DMS 273 (cell line): ENCODE measurements at regions not wholly inside any gene's neighbourhood (a gene's known extent, or its start where the extent isn't known, plus 50 kb on each side); places are given as distances from the start of the nearest gene placed in this dataset.
"Not testable (repeated sequence)": the region's sequence is repeated elsewhere in the genome, so short reads cannot be mapped to it uniquely, and the experiment has no call there.

Source experiments
- DNase-seq: peaks from one replicate; lab custom pipeline; 2025; ENCODE audit not compliant: unreplicated experiment; lab: John Stamatoyannopoulos, UW

DNA sequence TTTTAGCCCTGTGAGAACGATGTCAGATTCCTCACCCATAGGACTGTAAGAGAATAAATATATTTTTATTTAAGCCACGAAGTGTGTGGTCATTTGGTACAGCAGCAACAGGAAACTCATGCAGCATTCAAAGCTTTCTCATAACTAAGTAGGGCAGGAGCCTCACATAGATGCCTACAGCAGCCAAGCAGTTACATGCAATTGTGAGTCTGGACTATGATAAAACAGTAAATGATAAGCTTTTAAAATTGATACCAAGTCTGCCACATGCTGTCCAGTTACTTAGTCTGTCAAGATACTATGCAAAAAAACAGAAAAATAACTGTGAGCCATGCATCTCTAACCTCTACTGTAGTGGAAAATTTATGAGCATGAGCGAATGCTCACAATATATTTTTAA is 359.6 kb downstream of the HS3ST1 start:
- DNase-seq: peak; percentile 16

DNA sequence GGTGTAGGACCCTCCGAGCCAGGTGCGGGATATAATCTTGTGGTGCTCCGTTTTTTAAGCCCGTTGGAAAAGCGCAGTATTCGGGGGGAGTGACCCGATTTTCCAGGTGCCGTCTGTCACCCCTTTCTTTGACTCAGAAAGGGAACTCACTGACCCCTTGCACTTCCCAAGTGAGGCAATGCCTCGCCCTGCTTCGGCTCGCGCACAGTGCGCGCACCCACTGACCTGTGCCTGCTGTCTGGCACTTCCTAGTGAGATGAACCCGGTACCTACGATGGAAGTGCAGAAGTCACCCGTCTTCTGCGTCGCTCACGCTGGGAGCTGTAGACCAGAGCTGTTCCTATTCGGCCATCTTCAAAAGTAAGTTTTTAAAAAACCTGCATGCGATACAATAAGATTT is 362.1 kb downstream of the HS3ST1 start:
- DNase-seq: not testable (repeated sequence)

- not testable (repeated sequence) for DNase-seq
These were observed 368.1 kb downstream of the HS3ST1 start for GRCh38 chr4:11060637-11061036.

DNA sequence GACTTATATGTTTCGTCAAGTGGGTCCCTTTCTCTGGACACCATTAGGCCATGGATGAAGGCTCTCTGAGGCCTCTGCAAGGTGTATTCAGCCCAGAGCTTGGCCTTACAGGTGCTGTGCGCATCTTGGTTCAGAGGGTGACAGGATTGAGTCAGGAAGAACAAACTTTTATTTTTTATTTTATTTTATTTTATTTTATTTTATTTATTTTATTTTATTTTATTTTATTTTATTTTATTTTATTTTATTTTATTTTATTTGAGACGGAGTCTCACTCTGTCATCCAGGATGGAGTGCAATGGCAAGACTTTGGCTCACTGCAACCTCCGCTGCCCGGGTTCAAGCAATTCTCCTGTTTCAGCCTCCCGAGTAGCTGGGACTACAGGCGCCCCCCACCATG is 370.4 kb upstream of the CLNK start:
- DNase-seq: not testable (repeated sequence)

- DNase-seq: peak; percentile 3
These were observed 369.1 kb upstream of the CLNK start for GRCh38 chr4:11053601-11054220.

DNA sequence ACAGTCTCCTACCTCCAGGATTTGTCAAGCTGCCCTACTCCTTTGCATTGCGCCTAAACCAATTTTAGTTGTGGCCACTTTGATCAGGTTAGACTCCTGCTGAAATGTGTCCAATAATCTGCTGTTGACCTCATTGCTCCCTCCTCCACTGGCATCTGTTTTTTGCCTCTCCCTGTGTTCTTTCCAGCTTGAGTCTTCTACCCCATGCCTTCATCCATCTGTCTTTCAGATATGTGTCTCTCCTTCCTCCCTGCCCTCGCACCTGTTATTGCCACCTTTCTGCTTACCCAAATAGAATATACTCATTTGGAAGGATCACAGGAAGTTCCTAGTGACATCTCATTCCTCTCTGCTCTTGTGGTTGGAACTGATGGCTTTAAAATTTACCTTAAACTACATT is 366.6 kb upstream of the CLNK start:
- DNase-seq: peak; percentile 82

DNA sequence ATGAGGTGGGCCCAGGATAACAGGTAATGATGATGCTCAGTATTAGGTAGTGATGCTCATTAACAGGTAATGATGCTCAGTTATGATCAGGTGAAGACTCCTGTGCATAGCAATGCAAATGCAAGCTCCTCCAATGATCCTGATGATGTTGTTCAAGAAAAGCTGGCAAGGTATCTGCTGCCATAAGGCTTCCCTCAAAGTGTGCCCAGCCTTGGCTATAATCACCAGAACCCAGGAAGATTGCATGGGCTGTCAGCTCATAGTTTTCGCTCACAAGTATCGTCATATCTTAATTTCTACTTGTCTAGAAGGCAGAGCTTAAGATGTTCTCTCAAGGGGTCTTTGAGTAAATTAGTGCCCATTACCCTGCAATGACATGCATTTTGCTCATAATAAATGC is 366.2 kb upstream of the CLNK start:
- peak; percentile 55 for DNase-seq

GRCh38 chr4:11049001-11049400 is 364.4 kb upstream of the CLNK start:
- peak; percentile 84 for DNase-seq

DNA sequence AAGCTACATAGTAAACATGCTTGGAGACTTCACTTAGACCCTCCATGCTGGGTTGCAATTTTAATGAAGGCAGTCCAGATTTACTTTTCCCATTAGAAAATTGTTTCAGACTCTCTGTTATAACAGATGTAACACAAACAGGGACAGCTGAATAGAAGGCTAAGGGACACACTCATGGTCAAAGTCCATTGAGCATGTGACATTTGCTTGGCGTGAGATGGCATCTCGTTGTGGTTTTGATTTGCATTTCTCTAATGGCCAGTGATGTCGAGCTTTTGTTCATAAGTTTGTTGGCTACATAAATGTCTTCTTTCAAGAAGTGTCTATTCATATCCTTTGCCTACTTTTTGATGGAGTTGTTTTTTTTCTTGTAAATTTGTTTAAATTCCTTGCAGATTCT is 358.2 kb upstream of the CLNK start:
- DNase-seq: no peak

GRCh38 chr4:11039634-11040131 is 355.1 kb upstream of the CLNK start:
- no peak for DNase-seq

- DNase-seq: no peak
These were observed 354.4 kb upstream of the CLNK start for GRCh38 chr4:11038926-11039325.

DNA sequence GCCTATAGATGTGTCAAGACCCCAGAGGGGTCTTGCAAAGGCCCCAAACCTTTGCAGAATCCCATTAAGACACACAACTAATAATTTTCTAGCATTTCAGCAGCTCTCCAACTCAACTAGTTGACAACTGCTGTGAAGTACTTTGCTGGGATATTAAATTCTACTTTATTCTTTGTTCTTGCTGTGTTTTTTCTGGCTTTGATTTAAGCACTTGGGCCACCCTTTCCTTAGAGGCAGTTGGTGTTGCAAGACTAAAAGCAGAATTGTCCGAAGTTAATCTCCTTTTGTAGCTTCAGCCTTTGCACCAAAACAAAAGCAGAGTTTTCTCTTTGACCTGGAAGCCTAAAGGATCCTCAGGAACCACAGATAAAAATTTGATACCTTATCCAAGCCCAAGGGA is 353.1 kb upstream of the CLNK start:
- no peak for DNase-seq

DNA sequence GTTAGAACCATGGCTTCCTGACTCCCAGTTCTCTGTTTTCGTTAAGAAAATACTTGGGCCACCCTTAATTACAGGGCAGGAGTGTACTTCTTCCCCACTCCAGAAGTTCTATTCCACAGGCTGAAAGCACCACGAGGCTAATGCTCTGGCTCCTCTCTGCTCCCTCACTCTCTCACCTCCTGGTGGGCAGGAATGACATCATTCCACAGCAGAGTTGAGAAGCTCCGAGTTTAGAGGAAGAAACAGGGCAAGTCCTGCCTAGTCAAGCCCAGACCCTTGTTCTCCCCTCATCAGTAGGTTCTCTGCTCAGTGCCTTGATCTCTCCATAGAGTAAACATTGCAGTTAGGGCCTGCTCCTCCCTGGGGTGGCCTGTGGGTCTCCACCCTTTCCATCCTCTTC is 343.8 kb upstream of the CLNK start:
- DNase-seq: peak; percentile 1

DNA sequence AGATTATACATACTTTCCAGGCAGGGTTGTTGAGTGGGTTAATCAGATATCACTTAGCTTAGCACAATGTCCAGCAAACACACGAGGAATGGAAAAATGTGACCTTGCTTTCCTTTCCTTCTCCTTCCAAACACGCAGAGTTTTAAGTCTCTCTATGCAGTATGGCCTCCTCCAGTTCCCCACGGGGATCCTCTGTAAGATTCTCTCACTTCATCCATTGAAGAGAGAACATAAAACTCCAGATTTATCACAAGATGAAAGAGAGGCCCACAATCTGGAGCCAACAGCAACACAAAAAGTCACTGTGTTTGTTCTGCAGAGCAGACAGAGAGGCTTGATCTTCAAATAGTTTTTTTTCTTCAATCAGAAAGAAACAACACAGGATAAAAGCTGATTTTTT is 336.8 kb upstream of the CLNK start:
- no peak for DNase-seq

DNA sequence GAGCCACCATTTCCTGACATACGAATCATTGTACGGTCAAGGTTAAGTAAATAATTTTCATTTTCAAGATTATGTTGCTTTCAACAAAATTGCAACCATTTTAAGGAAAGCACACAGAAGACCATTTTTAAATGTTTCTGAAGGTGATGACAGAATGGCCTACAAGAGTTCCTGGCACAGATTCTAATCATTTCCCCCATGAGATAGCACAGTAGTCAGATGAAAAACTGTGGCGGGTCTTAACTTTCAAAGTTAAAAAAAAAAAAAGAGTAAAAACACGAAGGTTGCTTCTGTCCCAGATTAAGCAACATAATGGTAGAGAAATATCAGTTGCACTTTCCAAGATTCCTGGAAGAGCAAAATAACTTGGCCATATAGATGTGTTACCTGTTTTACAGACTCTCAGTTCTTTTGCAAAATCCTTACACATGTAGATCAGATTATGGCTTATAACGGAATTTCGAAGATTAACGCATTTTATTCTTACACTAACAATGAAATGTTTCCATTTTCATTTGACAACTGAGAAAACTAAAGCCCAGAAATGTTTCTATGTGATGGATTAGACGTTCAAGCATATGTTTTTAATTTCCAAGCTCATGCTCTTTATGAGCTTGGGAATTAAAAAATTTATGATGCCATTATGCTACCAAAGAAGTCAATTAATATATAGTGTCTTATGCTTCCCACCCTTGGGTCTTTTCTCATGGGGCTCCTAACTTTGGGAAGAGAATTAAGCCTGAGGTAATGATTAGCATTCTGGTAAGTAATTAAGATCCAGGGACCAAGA is 335.1 kb upstream of the CLNK start:
- no peak for DNase-seq

DNA sequence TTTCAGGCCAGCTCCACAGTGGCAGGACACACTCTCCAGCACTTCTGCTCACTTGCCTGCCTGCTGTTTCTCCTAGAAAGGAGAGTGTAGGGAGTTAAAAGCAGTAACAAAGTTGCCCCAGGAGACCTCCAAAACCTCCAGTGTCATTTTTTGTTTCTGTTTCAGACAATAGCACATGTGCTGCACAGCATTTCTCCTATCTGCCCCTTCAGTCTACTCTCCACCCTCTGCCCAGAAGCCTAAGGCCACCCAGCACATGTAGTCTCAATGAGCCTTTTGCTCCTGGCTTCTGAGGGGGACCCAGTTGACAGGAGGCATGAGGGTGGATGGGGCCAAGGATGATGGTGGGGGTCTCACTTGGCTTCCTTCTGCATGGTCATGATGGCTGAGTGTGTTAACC is 329.6 kb upstream of the CLNK start:
- DNase-seq: no peak

DNA sequence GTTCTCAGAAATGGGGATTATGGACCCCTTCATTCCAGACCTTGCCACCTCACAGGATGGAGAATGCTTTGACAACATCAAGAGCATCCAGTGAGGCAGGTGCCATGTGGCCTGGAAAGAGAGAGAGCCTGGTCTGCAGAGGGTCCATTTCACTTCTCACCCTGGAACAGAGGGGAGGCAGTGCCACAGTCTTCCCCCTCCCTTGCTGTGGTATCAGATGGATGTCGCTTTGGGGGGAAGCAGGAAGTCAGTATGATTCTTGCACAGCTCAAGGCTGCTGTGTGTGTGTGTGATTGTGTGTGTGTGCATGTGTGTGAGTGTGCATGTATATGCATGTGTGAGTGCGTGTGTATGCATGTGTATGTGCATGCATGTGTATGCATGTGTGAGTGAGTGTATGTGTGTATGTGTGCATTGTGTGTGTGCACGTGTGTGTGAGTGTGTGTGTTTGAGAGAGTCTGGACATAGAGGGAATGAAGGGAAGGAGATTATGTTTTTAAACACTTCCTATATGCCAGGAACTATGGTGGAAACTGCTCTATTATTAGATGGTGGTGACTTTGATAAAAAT is 328.6 kb upstream of the CLNK start:
- no peak for DNase-seq

DNA sequence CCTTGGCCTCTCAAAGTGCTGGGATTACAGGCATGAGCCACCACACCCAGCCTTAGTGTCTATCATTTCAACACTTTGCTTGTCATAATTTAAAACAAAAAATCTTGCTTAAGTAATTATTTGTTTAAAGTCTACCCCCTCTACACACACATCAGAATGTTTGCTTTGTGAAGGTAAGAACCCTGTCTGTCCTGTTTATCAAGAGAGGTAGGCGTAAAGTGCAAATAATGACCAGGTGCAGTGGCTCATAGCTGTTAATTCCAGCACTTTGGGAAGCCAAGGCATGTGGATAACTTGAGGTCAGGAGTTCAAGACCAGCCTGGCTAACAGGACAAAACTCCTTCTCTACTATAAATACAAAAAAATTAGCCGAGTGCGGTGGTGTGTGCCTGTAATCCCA is 326.7 kb upstream of the CLNK start:
- DNase-seq: no peak

DNA sequence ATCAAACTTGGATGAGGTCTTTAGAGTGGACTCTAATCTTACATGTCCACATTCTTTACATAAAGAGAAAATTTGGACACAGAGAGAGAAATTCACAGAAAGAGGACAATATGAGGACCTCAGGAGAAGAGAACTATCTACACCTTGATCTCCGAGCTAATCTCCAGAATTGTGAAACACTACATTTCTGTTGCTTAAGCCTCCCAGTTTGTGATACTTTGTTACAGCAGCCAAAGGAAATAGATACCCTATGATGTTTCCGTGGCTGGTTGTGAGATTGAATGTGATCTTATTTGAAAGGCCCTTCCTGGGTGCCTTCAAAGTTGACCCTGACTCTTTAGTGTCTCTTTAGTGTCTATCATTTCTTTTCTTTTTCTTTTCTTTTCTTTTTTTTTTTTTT is 326.1 kb upstream of the CLNK start:
- DNase-seq: no peak

GRCh38 chr4:11009281-11009680 is 324.7 kb upstream of the CLNK start:
- DNase-seq: no peak

- DNase-seq: no peak
These were observed 320.7 kb upstream of the CLNK start for GRCh38 chr4:11005300-11005699.

DNA sequence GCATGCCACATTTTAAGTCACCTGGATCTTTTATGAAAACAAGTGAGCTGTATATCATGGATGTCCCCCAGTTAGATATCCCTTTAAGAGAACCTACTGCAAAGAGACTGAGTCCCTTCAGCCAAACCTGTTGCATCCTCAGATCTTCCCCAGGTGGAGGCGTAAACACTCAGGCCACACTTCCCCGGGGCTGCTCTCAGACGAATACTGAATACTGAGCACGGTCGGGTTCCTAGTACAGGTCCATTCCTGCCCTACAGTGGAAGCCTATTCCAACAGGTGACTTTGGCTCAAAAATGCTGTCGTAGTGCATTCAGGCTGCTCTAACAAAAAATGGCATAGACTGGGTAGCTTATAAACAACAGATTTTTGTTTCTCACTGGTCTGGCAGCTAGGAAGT is 320.2 kb upstream of the CLNK start:
- DNase-seq: no peak
